ENCODE measurements at regions not wholly inside any gene's neighbourhood (a gene's known extent, or its start where the extent isn't known, plus 50 kb on each side); places are given as distances from the start of the nearest gene placed in this dataset.

DNA sequence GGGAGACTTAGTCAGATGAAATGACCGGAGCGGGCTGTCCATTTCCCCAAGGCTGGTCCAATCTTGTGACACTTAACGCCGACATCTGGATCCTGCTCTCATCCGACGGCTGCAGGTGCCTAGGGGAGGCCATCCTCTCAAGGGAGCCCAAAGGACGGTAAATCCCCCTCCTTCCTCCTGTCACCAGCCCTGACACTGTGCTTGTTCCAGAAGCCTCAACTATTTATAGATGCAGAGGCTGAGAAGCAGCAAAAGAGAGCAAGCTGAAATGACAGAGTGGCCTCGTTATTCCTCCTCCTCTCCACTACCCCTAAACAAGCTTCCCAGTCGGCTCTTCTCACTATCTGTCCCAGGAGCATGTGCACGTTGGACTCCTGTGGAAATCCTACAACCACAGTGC, 533.7 kb downstream of the LIG4 start:
- DNase-seq: no peak
- Histone ChIP-seq H3F3A (ENCODE audit: insufficient read depth, low read depth) (no peaks in the 10 kb centered on the region), H4K20me1 (ENCODE audit: insufficient read depth) (no peaks in the 10 kb centered on the region), H3K79me2 (ENCODE audit: low read depth) (no peaks in the 10 kb centered on the region), H3K27ac (no peak overlapping the region), H3K4me1 (replicated peaks; ENCODE audit: insufficient read depth) (no peaks in the 10 kb centered on the region), H2AFZ (no peak overlapping the region), H3K27me3 (ENCODE audit: insufficient read depth, low read depth) (no peaks in the 10 kb centered on the region), H3K9me2 (ENCODE audit: insufficient read depth) (no peaks in the 10 kb centered on the region), H3K4me2 (no peak overlapping the region), H3K9me3 (ENCODE audit: insufficient read depth, low read depth) (no peaks in the 10 kb centered on the region), H3K36me3 (ENCODE audit: low read depth) (no peaks in the 10 kb centered on the region), H3K4me3 (no peak overlapping the region)
- TF ChIP-seq, protein P1, sequence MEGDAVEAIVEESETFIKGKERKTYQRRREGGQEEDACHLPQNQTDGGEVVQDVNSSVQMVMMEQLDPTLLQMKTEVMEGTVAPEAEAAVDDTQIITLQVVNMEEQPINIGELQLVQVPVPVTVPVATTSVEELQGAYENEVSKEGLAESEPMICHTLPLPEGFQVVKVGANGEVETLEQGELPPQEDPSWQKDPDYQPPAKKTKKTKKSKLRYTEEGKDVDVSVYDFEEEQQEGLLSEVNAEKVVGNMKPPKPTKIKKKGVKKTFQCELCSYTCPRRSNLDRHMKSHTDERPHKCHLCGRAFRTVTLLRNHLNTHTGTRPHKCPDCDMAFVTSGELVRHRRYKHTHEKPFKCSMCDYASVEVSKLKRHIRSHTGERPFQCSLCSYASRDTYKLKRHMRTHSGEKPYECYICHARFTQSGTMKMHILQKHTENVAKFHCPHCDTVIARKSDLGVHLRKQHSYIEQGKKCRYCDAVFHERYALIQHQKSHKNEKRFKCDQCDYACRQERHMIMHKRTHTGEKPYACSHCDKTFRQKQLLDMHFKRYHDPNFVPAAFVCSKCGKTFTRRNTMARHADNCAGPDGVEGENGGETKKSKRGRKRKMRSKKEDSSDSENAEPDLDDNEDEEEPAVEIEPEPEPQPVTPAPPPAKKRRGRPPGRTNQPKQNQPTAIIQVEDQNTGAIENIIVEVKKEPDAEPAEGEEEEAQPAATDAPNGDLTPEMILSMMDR (conservative IDR thresholded peaks at IDR 0.05): no peak
- no peak for TF ChIP-seq EZH2 (IDR thresholded peaks at IDR 0.05; ENCODE audit: low read depth)
- no TSS peak for BruUV-seq (replicated peaks)
- intact Hi-C loops (cut with micrococcal nuclease; ENCODE audit: unreplicated experiment): no loop called here
- ChIA-PET POLR2A (ENCODE audit: unreplicated experiment) (no interaction called here), CTCF (no interaction called here)

DNA sequence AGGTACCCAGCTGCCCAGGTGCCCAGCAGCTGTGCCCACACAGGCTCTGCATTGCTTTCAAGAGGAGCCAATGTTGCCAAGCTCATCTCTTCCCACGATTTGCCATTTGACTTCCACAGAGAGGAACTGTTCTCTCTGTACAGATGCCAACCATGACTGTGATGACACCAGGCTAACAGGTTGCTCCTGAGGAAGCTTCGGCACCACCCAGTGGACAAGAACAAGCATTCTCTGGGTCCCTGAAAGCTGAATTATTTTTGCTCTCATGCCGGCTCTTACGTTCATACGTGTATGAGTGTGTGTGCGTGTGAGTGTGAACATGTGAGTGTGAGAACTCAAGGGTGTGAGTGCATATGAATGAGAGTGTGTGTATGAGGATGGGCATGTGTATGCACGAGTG, 535.2 kb downstream of the LIG4 start:
- no peak for TF ChIP-seq EZH2 (IDR thresholded peaks at IDR 0.05; ENCODE audit: low read depth)
- TF ChIP-seq, protein P1 (conservative IDR thresholded peaks at IDR 0.05): 0 out of 2 replicates have a peak, but pooled peaks have one; percentile 20
- no peak for DNase-seq
- CTCF ChIA-PET: no interaction called here

DNA sequence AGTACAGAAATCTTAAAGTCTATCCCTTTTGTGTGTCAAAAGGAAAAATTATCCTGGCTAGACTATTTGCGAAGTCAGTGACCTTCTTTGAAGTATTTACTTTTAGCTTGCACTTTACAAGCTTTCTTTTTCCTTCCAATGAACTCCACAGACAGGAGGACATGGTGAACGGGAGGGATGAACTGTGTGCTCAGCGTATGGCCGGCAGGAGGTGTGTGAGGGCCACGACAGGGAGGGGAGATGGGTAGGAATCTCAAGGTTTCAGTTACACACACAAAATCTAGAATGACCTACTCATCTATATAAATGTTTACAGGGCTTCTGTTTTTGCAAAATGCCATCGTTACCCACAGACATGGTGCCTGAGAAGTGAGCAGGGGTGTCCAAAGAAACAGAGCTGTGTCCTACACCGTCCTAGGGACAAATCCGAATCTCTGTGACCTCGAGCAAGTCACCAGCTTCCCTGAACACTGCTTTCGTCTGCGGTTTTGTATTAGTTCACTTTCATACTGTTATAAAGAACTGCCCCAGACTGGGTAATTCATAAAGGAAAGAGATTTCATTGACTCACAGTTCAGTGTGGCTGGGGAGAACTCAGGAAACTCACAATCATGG, 537.2 kb downstream of the LIG4 start:
- no peaks in the 10 kb centered on the region for H3K27me3 ChIP-seq (ENCODE audit: insufficient read depth, low read depth)
- no peaks in the 10 kb centered on the region for H3F3A ChIP-seq (ENCODE audit: insufficient read depth, low read depth)
- no peaks in the 10 kb centered on the region for H3K9me3 ChIP-seq (ENCODE audit: insufficient read depth, low read depth)
- no peaks in the 10 kb centered on the region for H3K4me1 ChIP-seq (replicated peaks; ENCODE audit: insufficient read depth)
- no peak for DNase-seq
- no peak overlapping the region for H2AFZ ChIP-seq
- TF ChIP-seq, protein P1 (conservative IDR thresholded peaks at IDR 0.05): no peak
- TF ChIP-seq EZH2 (IDR thresholded peaks at IDR 0.05; ENCODE audit: low read depth): no peak
- H3K79me2 ChIP-seq (ENCODE audit: low read depth): no peaks in the 10 kb centered on the region
- no peaks in the 10 kb centered on the region for H3K36me3 ChIP-seq (ENCODE audit: low read depth)
- CTCF ChIA-PET: no interaction called here
- no peak overlapping the region for H3K4me2 ChIP-seq
- no peak overlapping the region for H3K27ac ChIP-seq
- POLR2A ChIA-PET (ENCODE audit: unreplicated experiment): no interaction called here
- H3K4me3 ChIP-seq: no peak overlapping the region
- H4K20me1 ChIP-seq (ENCODE audit: insufficient read depth): no peaks in the 10 kb centered on the region
- intact Hi-C loops (cut with micrococcal nuclease; ENCODE audit: unreplicated experiment): no loop called here
- H3K9me2 ChIP-seq (ENCODE audit: insufficient read depth): no peaks in the 10 kb centered on the region
- BruUV-seq (replicated peaks): no TSS peak

More for the DNA sequence above, 535.2 kb downstream of the LIG4 start:
- Histone ChIP-seq H3K36me3 (ENCODE audit: low read depth) (no peaks in the 10 kb centered on the region), H3K79me2 (ENCODE audit: low read depth) (no peaks in the 10 kb centered on the region), H2AFZ (no peak overlapping the region), H3K27me3 (ENCODE audit: insufficient read depth, low read depth) (no peaks in the 10 kb centered on the region), H4K20me1 (ENCODE audit: insufficient read depth) (no peaks in the 10 kb centered on the region), H3K4me2 (no peak overlapping the region), H3K27ac (no peak overlapping the region), H3K9me3 (ENCODE audit: insufficient read depth, low read depth) (no peaks in the 10 kb centered on the region), H3K4me3 (no peak overlapping the region), H3K4me1 (replicated peaks; ENCODE audit: insufficient read depth) (no peaks in the 10 kb centered on the region), H3F3A (ENCODE audit: insufficient read depth, low read depth) (no peaks in the 10 kb centered on the region), H3K9me2 (ENCODE audit: insufficient read depth) (no peaks in the 10 kb centered on the region)
- no TSS peak for BruUV-seq (replicated peaks)
- intact Hi-C loops (cut with micrococcal nuclease; ENCODE audit: unreplicated experiment): no loop called here
- POLR2A ChIA-PET (ENCODE audit: unreplicated experiment): no interaction called here
